HG03432 (cell line): ENCODE measurements at regions not wholly inside any gene's neighbourhood (a gene's known extent, or its start where the extent isn't known, plus 50 kb on each side); places are given as distances from the start of the nearest gene placed in this dataset.

Source experiments
- ATAC-seq: cut with Tn5 transposase; IDR thresholded peaks from one replicate; pipeline ENCODE4 v1.9.1; 2021; ENCODE audit warnings: mild to moderate bottlenecking, moderate library complexity; ENCODE audit not compliant: unreplicated experiment

DNA sequence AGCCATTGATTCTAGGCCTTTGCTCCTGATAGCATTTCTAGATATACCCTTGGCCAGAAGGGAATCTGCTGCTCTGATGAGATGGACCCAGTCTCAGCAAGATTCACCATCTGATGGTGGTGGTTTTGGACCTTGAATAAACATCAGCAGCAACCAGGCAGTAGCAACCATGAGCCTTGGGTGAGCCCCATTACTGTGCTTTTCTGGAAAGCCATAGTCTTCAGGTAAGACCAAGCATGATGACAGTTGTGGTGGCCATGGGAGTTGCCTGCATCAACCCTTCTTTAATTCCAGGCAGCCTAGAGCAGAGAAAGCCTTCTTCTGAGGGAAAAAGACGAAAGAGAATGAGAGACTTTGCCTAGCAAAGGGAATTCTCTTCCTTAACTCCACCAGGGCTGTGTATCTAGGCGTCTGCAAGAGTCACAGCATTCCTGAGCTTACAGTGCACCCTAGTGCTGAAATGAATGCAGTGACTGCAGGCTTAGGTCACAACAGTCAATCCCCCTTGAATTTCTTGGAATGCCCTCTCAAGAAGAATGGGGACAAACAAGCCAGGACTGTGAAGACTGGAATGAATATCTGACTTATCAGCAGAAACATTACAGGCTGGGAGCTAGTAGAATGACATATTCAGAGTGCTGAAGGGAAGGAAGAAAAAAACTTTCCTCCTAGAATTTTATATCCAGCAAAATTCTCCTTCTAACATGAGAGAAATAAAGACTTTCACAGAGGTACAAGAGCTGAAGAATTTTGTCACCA lies 942.4 kb upstream of the PCDH20 start:
- peak; percentile 83 for ATAC-seq

DNA sequence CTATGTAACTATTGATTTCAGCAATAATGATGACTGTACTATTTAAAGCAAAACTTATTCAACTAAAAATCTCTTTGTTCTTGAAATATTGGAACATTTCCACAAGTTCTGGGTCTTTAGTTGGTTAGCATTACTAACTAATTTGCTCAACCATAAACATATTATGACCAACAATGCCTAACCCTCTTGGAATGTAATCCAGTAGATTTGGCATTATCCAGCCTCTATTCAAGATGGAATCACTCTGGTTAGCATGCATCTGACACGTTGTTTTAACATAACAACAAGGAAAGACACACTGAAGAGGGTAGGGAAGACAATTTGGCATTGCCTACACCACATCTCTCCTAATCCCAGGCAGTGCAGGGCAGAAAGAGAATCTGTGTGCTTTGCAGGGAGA lies 941.3 kb upstream of the PCDH20 start:
- no peak for ATAC-seq

DNA sequence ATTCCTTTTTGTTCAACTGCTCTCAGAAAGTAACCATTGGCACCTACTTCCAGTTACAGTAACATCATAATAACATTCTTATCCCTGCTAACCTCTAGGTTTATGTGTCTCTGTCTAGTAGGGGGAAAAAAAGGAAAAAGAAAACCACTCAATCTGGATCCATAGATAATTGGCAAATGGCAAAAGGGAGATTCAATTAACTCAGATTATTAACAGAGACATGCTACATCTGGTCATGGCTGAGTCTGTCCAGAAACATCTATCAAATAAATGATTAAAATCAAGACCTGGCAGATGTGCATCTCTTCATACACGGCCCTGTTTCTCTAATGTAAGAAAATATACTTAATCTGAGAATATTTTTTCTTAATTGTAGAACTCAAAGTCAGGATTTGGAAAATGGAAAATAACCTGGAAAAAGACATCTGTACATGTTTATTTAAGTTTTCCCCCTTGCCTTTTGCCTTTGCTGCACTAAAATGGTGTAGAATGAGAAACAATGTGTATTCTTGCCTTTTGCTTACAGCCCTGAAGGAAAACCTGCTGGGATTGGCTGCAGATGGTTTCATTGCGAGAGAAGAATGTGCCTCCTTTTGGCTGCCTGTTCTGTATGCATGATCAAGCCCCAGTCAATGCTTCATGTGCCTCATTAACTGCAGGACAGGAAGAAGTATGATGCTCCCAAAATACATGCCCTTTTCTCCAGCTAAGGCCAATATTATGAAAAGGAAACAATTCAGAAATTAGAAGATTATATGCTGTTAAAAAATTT lies 921.6 kb upstream of the PCDH20 start:
- ATAC-seq: no peak

DNA sequence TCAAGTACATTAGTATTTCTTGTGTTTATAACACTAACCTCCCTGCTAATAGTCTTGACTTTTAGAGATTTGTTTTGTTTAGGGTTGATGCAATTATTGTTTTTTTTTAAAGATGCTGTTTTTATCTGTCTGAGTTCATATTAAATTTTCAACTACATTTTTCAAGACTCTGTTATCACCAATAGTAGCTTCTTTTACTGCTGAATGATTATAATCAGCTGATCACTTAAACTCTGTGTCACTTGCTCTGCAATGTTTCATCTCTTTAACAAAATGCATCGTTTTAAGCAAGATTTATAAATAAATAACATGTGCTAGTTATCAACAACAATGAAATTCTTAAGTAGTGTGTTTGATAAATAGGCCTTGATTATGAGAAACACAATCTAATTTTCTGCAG lies 920.9 kb upstream of the PCDH20 start:
- no peak for ATAC-seq

DNA sequence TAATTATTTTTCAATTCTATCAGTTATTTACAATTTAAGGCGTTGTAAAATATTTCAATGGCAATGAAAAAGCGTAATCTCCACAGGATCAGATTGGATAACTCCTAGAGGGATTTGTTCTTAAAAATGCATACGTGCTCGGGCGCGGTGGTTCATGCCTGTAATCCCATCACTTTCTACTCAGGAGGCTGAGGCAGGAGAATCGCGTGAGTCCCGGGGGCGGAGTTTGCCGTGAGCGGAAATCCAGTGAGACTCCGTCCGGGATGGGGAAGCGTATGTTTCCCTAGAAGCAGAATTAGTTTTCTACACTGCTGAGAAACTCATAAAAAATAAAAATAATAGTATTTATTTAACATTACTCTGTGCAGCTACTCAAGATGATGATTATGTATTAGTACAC lies 917.8 kb upstream of the PCDH20 start:
- no peak for ATAC-seq

DNA sequence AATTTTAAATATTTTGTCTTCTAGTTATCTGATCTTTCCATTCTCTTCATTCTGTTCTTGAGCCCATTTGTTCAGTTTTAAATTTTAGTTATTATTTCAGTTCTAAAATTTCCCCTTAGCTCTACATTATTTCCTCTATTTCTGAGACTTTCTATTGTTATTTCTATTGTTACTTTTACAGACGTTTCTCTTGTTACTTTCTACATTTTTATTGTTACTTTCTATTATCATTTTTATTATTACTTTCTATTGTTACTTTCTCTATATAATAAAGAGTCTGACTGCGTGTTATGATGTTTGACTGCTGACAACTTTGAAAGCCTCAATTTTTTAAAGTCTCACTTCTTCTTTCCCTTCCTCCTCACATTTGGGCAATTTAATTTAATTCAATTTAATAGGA lies 915.7 kb upstream of the PCDH20 start:
- no peak for ATAC-seq

- no peak for ATAC-seq
These were observed 911.7 kb upstream of the PCDH20 start for GRCh38 chr13:62327367-62327766.

- ATAC-seq: no peak
These were observed 909.2 kb upstream of the PCDH20 start for GRCh38 chr13:62324842-62325241.

DNA sequence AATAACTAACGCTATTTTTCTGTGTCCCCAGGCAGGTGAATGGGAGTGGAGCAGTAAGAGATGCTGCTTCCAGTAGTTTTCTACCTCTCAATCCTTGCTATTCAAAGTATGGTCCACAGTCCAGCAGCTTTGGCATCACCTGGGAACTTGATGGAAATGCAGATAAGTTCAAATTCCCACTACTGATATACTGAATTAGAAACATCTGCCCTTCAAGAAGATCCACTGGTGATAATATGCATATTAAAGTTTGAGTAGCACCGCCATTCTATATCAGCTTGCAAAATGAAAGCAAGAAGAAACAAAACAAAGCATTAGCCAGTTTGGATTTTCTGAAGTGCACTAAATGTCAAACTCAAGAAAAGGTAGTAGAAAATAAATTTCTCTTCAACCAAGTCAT lies 906.2 kb upstream of the PCDH20 start:
- ATAC-seq: no peak

GRCh38 chr13:62321139-62321538 lies 905.5 kb upstream of the PCDH20 start:
- no peak for ATAC-seq

- peak; percentile 79 for ATAC-seq
These were observed 904.8 kb upstream of the PCDH20 start for GRCh38 chr13:62320129-62321108.

- ATAC-seq: no peak
These were observed 894.3 kb upstream of the PCDH20 start for GRCh38 chr13:62309904-62310303.

DNA sequence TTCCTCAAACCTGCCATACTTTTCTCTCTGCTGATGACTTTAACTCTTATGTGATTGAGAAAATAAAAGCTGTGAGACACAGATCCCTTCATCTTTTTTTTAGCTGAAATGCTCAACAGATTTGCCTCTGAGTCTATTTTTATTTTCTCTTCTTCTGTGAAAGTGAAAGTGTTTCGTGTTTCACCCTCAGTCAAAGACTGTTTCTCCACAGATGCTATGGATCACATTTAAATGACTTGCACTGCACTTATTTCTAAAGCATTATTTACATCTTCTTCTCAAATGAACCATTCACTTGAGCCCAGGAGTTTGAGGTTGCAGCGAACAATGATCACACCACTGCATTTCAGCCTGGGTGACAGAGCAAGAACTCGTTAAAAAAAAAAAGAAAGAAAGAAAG lies 890.1 kb upstream of the PCDH20 start:
- ATAC-seq: peak; percentile 97

DNA sequence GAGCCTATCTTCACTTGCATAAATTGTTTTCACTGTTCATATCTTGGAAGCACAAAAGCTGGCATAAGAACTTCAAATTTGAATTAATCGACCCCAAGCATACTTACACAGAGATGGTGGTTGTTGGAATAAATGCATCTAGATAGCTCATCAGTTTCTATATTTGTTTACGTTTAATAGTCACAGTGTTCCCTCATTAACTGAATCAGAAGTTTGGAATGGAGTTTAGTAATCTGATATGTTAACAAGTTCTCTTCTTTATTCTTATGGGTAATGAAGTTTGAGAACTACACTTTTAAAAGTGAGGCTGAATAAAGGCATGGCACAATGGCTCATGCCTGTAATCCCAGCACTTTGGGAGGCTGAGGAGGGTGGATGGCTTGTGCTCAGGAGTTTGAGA lies 886.7 kb upstream of the PCDH20 start:
- ATAC-seq: no peak

- ATAC-seq: no peak
These were observed 884.3 kb upstream of the PCDH20 start for GRCh38 chr13:62299988-62300387.

GRCh38 chr13:62296812-62297211 lies 881.2 kb upstream of the PCDH20 start:
- ATAC-seq: peak; percentile 54

DNA sequence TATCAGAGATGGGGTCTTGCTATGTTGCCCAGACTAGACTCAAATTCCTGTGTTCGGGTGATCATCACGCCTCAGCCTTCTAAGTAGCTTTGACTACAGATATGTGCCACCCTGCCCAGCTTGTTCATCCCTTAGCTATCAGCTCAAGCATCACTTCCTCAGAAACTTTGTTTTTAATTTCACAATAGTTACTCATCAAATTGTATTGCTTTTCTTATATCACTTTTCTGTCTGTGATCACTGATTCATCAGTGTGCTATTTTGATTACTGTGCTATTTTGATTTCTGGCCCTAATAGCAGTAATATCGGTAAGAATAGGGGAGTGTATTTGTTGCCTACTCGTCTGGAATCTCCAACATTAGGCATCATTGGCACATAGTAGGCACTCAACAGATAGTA lies 878.6 kb upstream of the PCDH20 start:
- no peak for ATAC-seq

DNA sequence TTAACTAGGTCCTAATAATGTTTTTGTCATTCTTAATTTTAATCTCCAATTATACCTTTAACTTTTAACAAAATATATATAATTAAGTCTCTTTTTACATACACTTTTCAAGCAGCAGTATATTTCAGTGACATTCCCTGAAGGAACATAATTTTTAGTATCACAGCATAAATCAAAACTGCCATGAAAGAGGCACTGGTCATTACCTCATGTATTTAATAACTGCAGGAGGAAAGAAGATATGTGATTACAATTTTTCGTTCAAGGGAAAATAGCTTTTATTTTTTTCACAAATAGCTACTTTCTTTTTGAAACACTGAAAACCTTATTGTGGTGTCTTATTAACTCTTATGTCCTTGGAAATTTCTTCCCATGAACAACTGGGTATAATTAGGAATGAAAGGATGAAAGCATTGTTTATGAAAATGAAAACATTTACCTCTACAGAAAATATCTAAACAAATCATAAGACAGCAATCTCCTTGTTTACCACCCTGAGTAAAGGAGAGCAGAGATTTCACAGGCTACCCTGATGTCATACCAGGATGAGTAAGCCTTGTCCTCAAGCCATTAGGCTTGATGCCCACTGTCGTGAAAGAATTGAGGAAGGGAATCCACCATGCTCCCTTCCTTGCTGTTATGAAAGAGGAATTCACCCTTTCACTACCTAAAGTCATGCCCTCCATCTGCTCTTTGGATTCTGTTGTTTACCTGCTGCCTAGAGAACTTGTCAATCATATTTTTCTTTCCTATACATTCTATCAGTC lies 877.2 kb upstream of the PCDH20 start:
- peak; percentile 69 for ATAC-seq

DNA sequence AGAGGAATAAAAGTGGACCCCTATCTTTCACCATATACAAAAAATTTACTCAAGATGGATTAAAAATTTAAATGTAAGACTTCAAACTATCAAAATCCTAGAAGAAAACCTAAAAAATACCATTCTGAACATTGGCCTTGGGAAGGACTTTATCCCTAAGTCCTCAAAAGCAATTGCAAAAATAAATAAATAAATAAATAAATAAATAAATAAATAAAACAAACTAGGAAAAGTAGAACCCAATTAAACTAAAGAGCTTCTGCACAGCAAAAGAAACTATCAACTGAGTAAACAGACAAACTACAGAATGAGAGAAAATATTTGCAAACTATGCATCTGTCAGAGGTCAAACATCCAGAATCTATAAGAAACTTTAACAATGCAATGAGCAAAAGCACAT lies 874.9 kb upstream of the PCDH20 start:
- no peak for ATAC-seq

GRCh38 chr13:62287764-62288163 lies 872.1 kb upstream of the PCDH20 start:
- no peak for ATAC-seq

DNA sequence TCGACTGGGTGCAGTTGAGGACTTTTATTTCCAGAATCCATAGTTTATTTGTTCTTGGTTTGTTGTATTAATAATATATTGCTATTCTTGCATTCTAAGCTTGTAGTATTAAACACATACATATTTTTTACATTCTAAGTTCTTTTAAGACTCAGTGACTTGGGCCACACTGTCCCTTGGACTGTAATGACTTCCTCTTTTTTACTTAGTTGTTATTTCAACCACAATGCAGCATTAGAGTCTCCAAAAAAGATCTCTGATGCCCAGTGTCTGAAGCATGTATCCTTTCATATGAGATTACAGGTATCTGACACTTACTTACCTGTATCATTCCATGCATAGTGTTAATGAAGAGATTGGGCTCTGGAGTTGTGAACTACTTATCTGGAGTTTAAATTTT lies 864.9 kb upstream of the PCDH20 start:
- peak; percentile 87 for ATAC-seq
